ENCODE measurements at regions not wholly inside any gene's neighbourhood (a gene's known extent, or its start where the extent isn't known, plus 50 kb on each side); places are given as distances from the start of the nearest gene placed in this dataset.

GRCh38 chr2:145065342-145065741 is 545.4 kb upstream of the ZEB2 start:
- Histone ChIP-seq H3K4me1 (replicated peaks in 1 of 2) (no peaks in the 10 kb centered on the region), H3K4me3 (no peak overlapping the region), H3K27me3 (no peaks in the 10 kb centered on the region), H3K36me3 (replicated peaks in 1 of 2) (no peaks in the 10 kb centered on the region), H3K9me3 (replicated peaks in 1 of 3) (no peaks in the 10 kb centered on the region), H3K27ac (no peak overlapping the region)
- intact Hi-C loops (cut with DNase I) = no loop called here
- 79 to 100% (median 95%) methylated on average over 1 of the region's 1 CpG for WGBS, 4 donors
- TF ChIP-seq POLR2A (IDR thresholded peaks at IDR 0.05) (no peak), CTCF (IDR thresholded peaks at IDR 0.05) (no peak)
- DNase-seq = no peak

GRCh38 chr2:145064511-145064910 is 544.6 kb upstream of the ZEB2 start:
- intact Hi-C loops (cut with DNase I) = no loop called here
- Histone ChIP-seq H3K4me3 (no peak overlapping the region), H3K27me3 (no peaks in the 10 kb centered on the region), H3K9me3 (replicated peaks in 1 of 3) (no peaks in the 10 kb centered on the region), H3K27ac (no peak overlapping the region), H3K4me1 (replicated peaks in 1 of 2) (no peaks in the 10 kb centered on the region), H3K36me3 (replicated peaks in 1 of 2) (no peaks in the 10 kb centered on the region)
- no peak for TF ChIP-seq POLR2A (IDR thresholded peaks at IDR 0.05)
- TF ChIP-seq CTCF (IDR thresholded peaks at IDR 0.05) = no peak
- DNase-seq = no peak
- WGBS, 4 donors = 75 to 78% (median 77%) methylated on average over 1 of the region's 1 CpG

- no peaks in the 10 kb centered on the region for H3K27me3 ChIP-seq
- DNase-seq = no peak
- WGBS, 4 donors = 90 to 94% (median 93%) methylated on average over 3 of the region's 3 CpGs
- H3K9me3 ChIP-seq (replicated peaks in 1 of 3) = no peaks in the 10 kb centered on the region
- TF ChIP-seq CTCF (IDR thresholded peaks at IDR 0.05) (no peak), POLR2A (IDR thresholded peaks at IDR 0.05) (no peak)
- no peak overlapping the region for H3K4me3 ChIP-seq
- no peak overlapping the region for H3K27ac ChIP-seq
- intact Hi-C loops (cut with DNase I) = no loop called here
- H3K36me3 ChIP-seq (replicated peaks in 1 of 2) = no peaks in the 10 kb centered on the region
- H3K4me1 ChIP-seq (replicated peaks in 1 of 2) = no peaks in the 10 kb centered on the region
Measured at GRCh38 chr2:145060876-145061275, 541.0 kb upstream of the ZEB2 start.

GRCh38 chr2:145059914-145060313 is 540.0 kb upstream of the ZEB2 start:
- TF ChIP-seq CTCF (IDR thresholded peaks at IDR 0.05) = no peak
- no peak for TF ChIP-seq POLR2A (IDR thresholded peaks at IDR 0.05)
- H3K27me3 ChIP-seq = no peaks in the 10 kb centered on the region
- H3K4me3 ChIP-seq = no peak overlapping the region
- intact Hi-C loops (cut with DNase I) = no loop called here
- no peak overlapping the region for H3K27ac ChIP-seq
- no peak for DNase-seq
- no peaks in the 10 kb centered on the region for H3K36me3 ChIP-seq (replicated peaks in 1 of 2)
- 82 to 89% (median 85%) methylated on average over 2 of the region's 2 CpGs for WGBS, 4 donors
- H3K4me1 ChIP-seq (replicated peaks in 1 of 2) = no peaks in the 10 kb centered on the region
- no peaks in the 10 kb centered on the region for H3K9me3 ChIP-seq (replicated peaks in 1 of 3)
